Endothelial cell of umbilical vein (primary cell): ENCODE measurements at regions not wholly inside any gene's neighbourhood (a gene's known extent, or its start where the extent isn't known, plus 50 kb on each side); places are given as distances from the start of the nearest gene placed in this dataset.
"Not testable (repeated sequence)": the region's sequence is repeated elsewhere in the genome, so short reads cannot be mapped to it uniquely, and the experiment has no call there.

Source experiments
- BruUV-seq: library from RNA; stranded (reverse); fragments of 400-500 nt; replicated peaks from 2 replicates; lab custom pipeline; 2021; lab: Mats Ljungman, UMichigan
- CTCF ChIA-PET: fragments of 300-600, 350-600 bp; sonication (Branson Sonifier 250); formaldehyde crosslinking; loops from one replicate; lab custom pipeline; 2021; ENCODE audit warnings: antibody characterized with exemption, inconsistent platforms; lab: Charles Lee
- POLR2A ChIA-PET: fragments of 300-600, 350-600 bp; sonication (Branson Sonifier 250); formaldehyde crosslinking; loops from one replicate; lab custom pipeline; 2021; ENCODE audit warnings: antibody characterized with exemption, inconsistent platforms; lab: Charles Lee
- DNase-seq: peaks from one replicate; pipeline ENCODE4 v3.0.0-alpha.2; 2011; ENCODE audit warnings: low read depth, low spot score
- FAIRE-seq: peaks from 2 replicates; lab custom pipeline; 2011; peaks lifted over from hg19 to GRCh38; lab: Jason Lieb, UNC
- H2AFZ ChIP-seq: 2 replicates; pipeline ENCODE4 v1.6.0; 2012; ENCODE audit warnings: low read depth, low read length, control low read depth, inconsistent platforms
- H3K27ac ChIP-seq: 2 replicates; pipeline ENCODE4 v1.5.1; 2011; ENCODE audit warnings: low read depth, mild to moderate bottlenecking, control low read depth, low read length, moderate library complexity; ENCODE audit not compliant: insufficient read depth
- H3K27me3 ChIP-seq, 2 experiments: 2 replicates each; pipeline versions ENCODE4 v1.6.0 to v1.6.1; 2011; ENCODE audit warnings: low read length in 2 of 2, mixed read lengths in 1 of 2; ENCODE audit not compliant: control insufficient read depth in 2 of 2, insufficient read depth in 2 of 2
- H3K36me3 ChIP-seq, 2 experiments: 2 replicates in 1 of 2; 3 replicates in 1 of 2; pipeline ENCODE4 v1.5.1; 2011; ENCODE audit warnings: low read length in 2 of 2, mild to moderate bottlenecking in 1 of 2, moderate library complexity in 1 of 2; ENCODE audit not compliant: control insufficient read depth in 2 of 2, insufficient read depth in 2 of 2; ENCODE audit errors: extremely low read depth in 1 of 2
- H3K4me1 ChIP-seq: 3 replicates; pipeline ENCODE4 v1.5.1; 2011; ENCODE audit warnings: mild to moderate bottlenecking, low read length; ENCODE audit not compliant: control insufficient read depth, insufficient read depth; ENCODE audit errors: extremely low read depth
- H3K4me2 ChIP-seq: 2 replicates; pipeline ENCODE4 v1.6.1; 2011; ENCODE audit warnings: low read length, control low read depth, mixed read lengths; ENCODE audit not compliant: insufficient read depth
- H3K4me3 ChIP-seq, 3 experiments: fragments of 200-600 bp in 1 of 3; sonication (generic), shearing (Covaris generic) in 1 of 3; replicated peaks in 1 of 3; 2 replicates each; pipeline ENCODE4 v1.5.1; 2011 to 2016; ENCODE audit warnings: control low read depth in 3 of 3, low read length in 3 of 3, mild to moderate bottlenecking in 2 of 3, inconsistent platforms in 1 of 3, low read depth in 1 of 3, moderate library complexity in 1 of 3; ENCODE audit not compliant: insufficient read depth in 1 of 3
- H3K79me2 ChIP-seq: 2 replicates; pipeline ENCODE4 v1.6.0; 2012; ENCODE audit warnings: low read length, inconsistent platforms; ENCODE audit not compliant: control insufficient read depth, insufficient read depth
- H3K9ac ChIP-seq: replicated peaks from 2 replicates; pipeline ENCODE3; 2011; ENCODE audit warnings: low read length, control low read depth; ENCODE audit not compliant: insufficient read depth; ENCODE audit errors: extremely low read depth
- H3K9me1 ChIP-seq: replicated peaks from 3 replicates; pipeline ENCODE4 v1.6.0; 2011; ENCODE audit warnings: mild to moderate bottlenecking, low read length; ENCODE audit not compliant: control insufficient read depth, insufficient read depth; ENCODE audit errors: extremely low read depth
- H3K9me3 ChIP-seq: replicated peaks from 2 replicates; pipeline ENCODE4 v1.5.1; 2012; ENCODE audit warnings: low read length, inconsistent platforms; ENCODE audit not compliant: control insufficient read depth, insufficient read depth
- H4K20me1 ChIP-seq: replicated peaks from 2 replicates; pipeline ENCODE3; 2011; ENCODE audit warnings: mild to moderate bottlenecking, low read length; ENCODE audit not compliant: control insufficient read depth, insufficient read depth; ENCODE audit errors: extremely low read depth
- EZH2 ChIP-seq: IDR thresholded peaks from 2 replicates; pipeline ENCODE4 v1.6.1; 2012; ENCODE audit warnings: borderline replicate concordance, low read depth, mild to moderate bottlenecking, moderate library complexity, low read length, inconsistent platforms; ENCODE audit not compliant: severe bottlenecking
- FOS ChIP-seq: IDR thresholded peaks from 2 replicates; pipeline ENCODE4 v1.6.1; 2011; ENCODE audit warnings: mild to moderate bottlenecking, low read length, moderate library complexity, borderline replicate concordance; ENCODE audit not compliant: insufficient read depth
- GATA2 ChIP-seq: IDR thresholded peaks from 2 replicates; pipeline ENCODE4 v1.7.0; 2011; ENCODE audit warnings: low read depth, mild to moderate bottlenecking, moderate library complexity, mixed read lengths, low read length; ENCODE audit not compliant: insufficient read length, insufficient read depth
- JUN ChIP-seq: IDR thresholded peaks from 2 replicates; pipeline ENCODE4 v1.6.1; 2011; ENCODE audit warnings: borderline replicate concordance, low read depth; ENCODE audit not compliant: insufficient read length, insufficient read depth
- MYC ChIP-seq: IDR thresholded peaks from one replicate; pipeline ENCODE4 v1.6.1; 2011; ENCODE audit warnings: mild to moderate bottlenecking, low read depth, low read length
- POLR2A ChIP-seq: IDR thresholded peaks from 2 replicates; pipeline ENCODE4 v1.6.1; 2012; ENCODE audit warnings: low read depth, mild to moderate bottlenecking, control low read depth, low read length
- POLR2AphosphoS5 ChIP-seq: IDR thresholded peaks from 2 replicates; pipeline ENCODE4 v1.6.1; 2012; ENCODE audit warnings: low read depth, mild to moderate bottlenecking, control low read depth, low read length, moderate library complexity; ENCODE audit not compliant: insufficient read depth
- dilution Hi-C: fragments of 300-500 bp; cut with MboI; formaldehyde crosslinking; loops from one replicate; pipeline ENCODE4 v1.15.0; 2019; ENCODE audit warnings: low sequenced_read_pairs; ENCODE audit not compliant: extremely low pct_ligation_motif_present
- intact Hi-C: fragments of 100-400 bp; cut with micrococcal nuclease; formaldehyde crosslinking; loops from one replicate; pipeline ENCODE4 v1.10.0; 2022
- TF ChIP-seq, protein P1 (sequence below): IDR thresholded peaks from 2 replicates; pipeline ENCODE4 v1.6.1; 2011; ENCODE audit not compliant: insufficient read depth, insufficient read length
- TF ChIP-seq, protein P2 (sequence below), 2 donors: IDR thresholded peaks; 1 replicate in 1 of 2; 2 replicates in 1 of 2; pipeline ENCODE4 v1.5.1; 2011; ENCODE audit warnings: low read length in 2 of 2, mild to moderate bottlenecking in 2 of 2, moderate library complexity in 2 of 2, control low read depth in 1 of 2, inconsistent platforms in 1 of 2, low read depth in 1 of 2; ENCODE audit not compliant: insufficient read depth in 1 of 2; ENCODE audit errors: extremely low read depth in 1 of 2

DNA sequence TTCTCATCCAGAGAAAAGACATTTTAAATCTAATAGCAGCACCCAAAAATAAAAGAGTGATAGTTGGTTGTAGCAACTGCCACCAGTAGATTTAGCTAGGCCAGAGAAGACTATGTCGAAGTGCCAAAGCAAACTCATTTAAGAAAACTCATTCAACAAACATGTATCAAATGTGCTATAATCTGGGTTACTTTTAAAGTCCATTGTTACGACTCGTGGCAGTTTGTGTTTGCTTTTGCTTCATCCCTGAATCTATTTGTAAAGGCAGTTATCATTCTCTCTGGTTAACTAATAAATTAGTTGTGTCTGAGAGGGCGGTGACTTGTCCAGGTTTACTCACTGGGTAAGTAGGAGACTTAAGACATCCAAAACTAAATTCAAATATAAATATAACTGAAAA is 159.4 kb downstream of the ZIC4 start:
- no peaks in the 10 kb centered on the region for H3K4me1 ChIP-seq
- H3K27ac ChIP-seq: no peak overlapping the region
- no peaks in the 10 kb centered on the region for H4K20me1 ChIP-seq
- no peak for FAIRE-seq
- no peaks in the 10 kb centered on the region for H3K36me3 ChIP-seq
- no peak overlapping the region for H2AFZ ChIP-seq
- no peak overlapping the region for H3K9ac ChIP-seq
- no peaks in the 10 kb centered on the region for H3K79me2 ChIP-seq
- DNase-seq: no peak
- no peaks in the 10 kb centered on the region for H3K9me1 ChIP-seq
- H3K9me3 ChIP-seq: no peaks in the 10 kb centered on the region
- no TSS peak for BruUV-seq
- H3K4me2 ChIP-seq: no peak overlapping the region
- POLR2A ChIA-PET: no interaction called here
- H3K4me3 ChIP-seq: no peak overlapping the region
- TF ChIP-seq, protein P1, sequence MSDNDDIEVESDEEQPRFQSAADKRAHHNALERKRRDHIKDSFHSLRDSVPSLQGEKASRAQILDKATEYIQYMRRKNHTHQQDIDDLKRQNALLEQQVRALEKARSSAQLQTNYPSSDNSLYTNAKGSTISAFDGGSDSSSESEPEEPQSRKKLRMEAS: no peak
- TF ChIP-seq POLR2A (no peak), EZH2 (no peak), POLR2AphosphoS5 (no peak), JUN (no peak), FOS (no peak), MYC (no peak), GATA2 (no peak)
- TF ChIP-seq, protein P2, sequence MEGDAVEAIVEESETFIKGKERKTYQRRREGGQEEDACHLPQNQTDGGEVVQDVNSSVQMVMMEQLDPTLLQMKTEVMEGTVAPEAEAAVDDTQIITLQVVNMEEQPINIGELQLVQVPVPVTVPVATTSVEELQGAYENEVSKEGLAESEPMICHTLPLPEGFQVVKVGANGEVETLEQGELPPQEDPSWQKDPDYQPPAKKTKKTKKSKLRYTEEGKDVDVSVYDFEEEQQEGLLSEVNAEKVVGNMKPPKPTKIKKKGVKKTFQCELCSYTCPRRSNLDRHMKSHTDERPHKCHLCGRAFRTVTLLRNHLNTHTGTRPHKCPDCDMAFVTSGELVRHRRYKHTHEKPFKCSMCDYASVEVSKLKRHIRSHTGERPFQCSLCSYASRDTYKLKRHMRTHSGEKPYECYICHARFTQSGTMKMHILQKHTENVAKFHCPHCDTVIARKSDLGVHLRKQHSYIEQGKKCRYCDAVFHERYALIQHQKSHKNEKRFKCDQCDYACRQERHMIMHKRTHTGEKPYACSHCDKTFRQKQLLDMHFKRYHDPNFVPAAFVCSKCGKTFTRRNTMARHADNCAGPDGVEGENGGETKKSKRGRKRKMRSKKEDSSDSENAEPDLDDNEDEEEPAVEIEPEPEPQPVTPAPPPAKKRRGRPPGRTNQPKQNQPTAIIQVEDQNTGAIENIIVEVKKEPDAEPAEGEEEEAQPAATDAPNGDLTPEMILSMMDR (IDR thresholded peaks at IDR 0.05; ENCODE audit: extremely low read depth in 1 of 2, insufficient read depth in 1 of 2, low read depth in 1 of 2, low read length in 2 of 2): no peak
- dilution Hi-C loops (no loop called here), intact Hi-C loops (no loop called here)
- no peaks in the 10 kb centered on the region for H3K27me3 ChIP-seq
- CTCF ChIA-PET: interaction anchor here (0.6 kb wide), 1 partner anchor 13 kb away, joined by 4 read pairs; no protein-coding TSS in a partner anchor

DNA sequence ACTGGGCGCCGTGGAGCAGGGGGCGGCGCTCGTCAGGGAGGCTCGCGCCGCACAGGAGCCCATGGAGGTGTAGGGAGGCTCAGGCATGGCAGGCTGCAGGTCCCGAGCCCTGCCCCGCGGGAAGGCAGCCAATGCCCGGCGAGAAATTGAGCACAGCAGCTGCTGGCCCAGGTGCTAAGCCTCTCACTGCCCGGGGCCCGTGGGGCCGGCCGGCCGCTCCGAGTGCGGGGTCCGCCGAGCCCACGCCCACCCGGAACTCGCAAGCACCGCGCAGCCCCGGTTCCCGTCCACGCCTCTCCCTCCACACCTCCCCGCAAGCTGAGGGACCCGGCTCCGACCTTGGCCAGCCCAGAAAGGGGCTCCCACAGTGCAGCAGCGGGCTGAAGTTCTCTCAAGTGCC is 160.7 kb downstream of the ZIC4 start:
- dilution Hi-C loops, H3K9me1 ChIP-seq, POLR2A ChIA-PET, DNase-seq, H3K4me3 ChIP-seq, CTCF ChIA-PET, H3K9ac ChIP-seq, H3K4me2 ChIP-seq, H3K9me3 ChIP-seq, H2AFZ ChIP-seq, H3K4me1 ChIP-seq, H3K27me3 ChIP-seq, H3K79me2 ChIP-seq, BruUV-seq, H3K27ac ChIP-seq, H4K20me1 ChIP-seq, H3K36me3 ChIP-seq, FAIRE-seq, intact Hi-C loops: not testable (repeated sequence)

DNA sequence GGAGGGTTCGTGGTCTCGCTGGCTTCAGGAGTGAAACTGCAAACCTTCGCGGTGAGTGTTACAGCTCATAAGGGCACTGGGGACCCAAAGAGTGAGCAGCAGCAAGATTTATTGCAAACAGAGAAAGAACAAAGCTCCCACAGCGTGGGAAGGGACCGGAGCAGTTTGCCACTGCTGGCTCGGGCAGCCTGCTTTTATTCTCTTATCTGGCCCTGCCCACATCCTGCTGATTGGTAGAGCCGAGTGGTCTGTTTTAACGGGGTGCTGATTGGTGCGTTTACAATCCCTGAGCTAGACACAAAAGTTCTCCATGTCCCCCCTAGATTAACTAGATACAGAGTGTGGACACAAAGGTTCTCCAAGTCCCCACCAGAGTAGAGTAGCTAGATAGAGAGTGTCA is 161.3 kb downstream of the ZIC4 start:
- H3K36me3 ChIP-seq, H4K20me1 ChIP-seq, POLR2A ChIA-PET, H3K27ac ChIP-seq, intact Hi-C loops, H3K4me3 ChIP-seq, H3K27me3 ChIP-seq, CTCF ChIA-PET, H2AFZ ChIP-seq, H3K4me2 ChIP-seq, dilution Hi-C loops, H3K9ac ChIP-seq, BruUV-seq, H3K4me1 ChIP-seq, H3K9me3 ChIP-seq, H3K9me1 ChIP-seq, H3K79me2 ChIP-seq, DNase-seq, FAIRE-seq: not testable (repeated sequence)
